KMS-11 (cell line): ENCODE measurements at regions not wholly inside any gene's neighbourhood (a gene's known extent, or its start where the extent isn't known, plus 50 kb on each side); places are given as distances from the start of the nearest gene placed in this dataset.

Experiments used
- H2AFZ ChIP-seq: fragments of 200-600 bp; sonication (generic); 2 replicates; pipeline ENCODE4 v1.6.1; 2016; ENCODE audit warnings: antibody characterized with exemption, mixed run types, low read depth
- H3K27ac ChIP-seq: fragments of 200-600 bp; sonication (generic); 2 replicates; pipeline ENCODE4 v1.6.1; 2016; ENCODE audit warnings: mild to moderate bottlenecking, mixed run types
- H3K27me3 ChIP-seq: fragments of 200-600 bp; sonication (generic); 2 replicates; pipeline ENCODE4 v1.6.1; 2017; ENCODE audit warnings: mild to moderate bottlenecking, low read depth, mixed run types, moderate library complexity; ENCODE audit not compliant: insufficient read depth
- H3K36me3 ChIP-seq: fragments of 200-600 bp; sonication (generic); 2 replicates; pipeline ENCODE4 v1.6.1; 2017; ENCODE audit warnings: mild to moderate bottlenecking, mixed run types; ENCODE audit not compliant: insufficient read depth
- H3K4me1 ChIP-seq: fragments of 200-600 bp; sonication (generic); 2 replicates; pipeline ENCODE4 v1.6.1; 2016; ENCODE audit warnings: mild to moderate bottlenecking, low read depth, mixed run types; ENCODE audit not compliant: poor library complexity, severe bottlenecking
- H3K4me2 ChIP-seq: fragments of 200-600 bp; sonication (generic); 2 replicates; pipeline ENCODE4 v1.7.0; 2016; ENCODE audit warnings: mild to moderate bottlenecking, mixed run types
- H3K4me3 ChIP-seq: fragments of 200-600 bp; sonication (generic); IDR thresholded peaks from 2 replicates; pipeline ENCODE4 v1.6.1; 2017; ENCODE audit warnings: low read depth, low read length, mixed read lengths; ENCODE audit not compliant: insufficient read depth
- H3K79me2 ChIP-seq: fragments of 200-600 bp; sonication (generic); 2 replicates; pipeline ENCODE4 v1.6.1; 2016; ENCODE audit warnings: low read depth, mixed run types; ENCODE audit not compliant: insufficient read depth
- H3K9ac ChIP-seq: fragments of 200-600 bp; sonication (generic); 2 replicates; pipeline ENCODE4 v1.6.1; 2016; ENCODE audit warnings: mild to moderate bottlenecking, mixed run types
- H4K20me1 ChIP-seq: fragments of 200-600 bp; sonication (generic); 2 replicates; pipeline ENCODE4 v1.6.1; 2016; ENCODE audit warnings: mild to moderate bottlenecking, mixed run types; ENCODE audit not compliant: insufficient read depth
- TF ChIP-seq, protein P1 (sequence below): fragments of 200-600 bp; sonication (generic); conservative IDR thresholded peaks from 2 replicates; pipeline ENCODE4 v1.6.1; 2017; ENCODE audit warnings: low read depth, mild to moderate bottlenecking, antibody characterized with exemption, low read length, moderate library complexity, mixed read lengths

DNA sequence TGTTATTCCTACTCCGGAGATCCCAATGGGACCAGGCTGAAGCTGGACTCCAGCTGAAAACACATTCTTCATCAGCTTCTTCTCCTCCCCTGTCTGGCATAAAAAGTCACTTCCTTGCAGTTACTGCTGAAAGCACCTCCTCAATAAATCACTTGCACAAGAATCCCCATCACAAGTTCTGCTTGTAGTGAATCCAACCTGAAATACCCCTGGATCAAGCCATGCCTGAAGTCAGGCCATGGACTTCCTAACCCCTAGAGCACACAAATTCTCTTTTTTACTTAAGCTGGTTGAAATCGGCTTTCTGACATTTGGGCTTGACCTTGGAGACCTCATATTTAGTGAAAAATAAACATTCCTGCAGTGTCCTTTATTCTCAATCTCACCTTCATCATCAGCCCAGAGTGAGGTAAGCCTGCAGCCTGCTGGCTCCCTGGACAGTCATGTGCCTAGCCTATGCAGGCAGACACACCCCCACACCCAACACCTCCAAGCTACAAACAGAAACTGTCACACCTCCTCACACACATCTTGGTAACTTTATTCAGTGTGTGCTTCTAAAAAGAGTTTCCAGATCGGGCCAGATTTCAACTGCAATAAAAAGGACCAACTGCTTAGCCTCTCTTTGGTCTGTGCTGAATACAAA is 51.5 kb upstream of the PTPRT start:
- Histone ChIP-seq H3K9ac (no peak overlapping the region), H4K20me1 (no peaks in the 10 kb centered on the region), H3K4me1 (no peaks in the 10 kb centered on the region), H2AFZ (no peak overlapping the region), H3K4me2 (no peak overlapping the region), H3K36me3 (no peaks in the 10 kb centered on the region), H3K27me3 (no peaks in the 10 kb centered on the region), H3K4me3 (no peak overlapping the region), H3K27ac (no peak overlapping the region), H3K79me2 (no peaks in the 10 kb centered on the region)
- TF ChIP-seq, protein P1, sequence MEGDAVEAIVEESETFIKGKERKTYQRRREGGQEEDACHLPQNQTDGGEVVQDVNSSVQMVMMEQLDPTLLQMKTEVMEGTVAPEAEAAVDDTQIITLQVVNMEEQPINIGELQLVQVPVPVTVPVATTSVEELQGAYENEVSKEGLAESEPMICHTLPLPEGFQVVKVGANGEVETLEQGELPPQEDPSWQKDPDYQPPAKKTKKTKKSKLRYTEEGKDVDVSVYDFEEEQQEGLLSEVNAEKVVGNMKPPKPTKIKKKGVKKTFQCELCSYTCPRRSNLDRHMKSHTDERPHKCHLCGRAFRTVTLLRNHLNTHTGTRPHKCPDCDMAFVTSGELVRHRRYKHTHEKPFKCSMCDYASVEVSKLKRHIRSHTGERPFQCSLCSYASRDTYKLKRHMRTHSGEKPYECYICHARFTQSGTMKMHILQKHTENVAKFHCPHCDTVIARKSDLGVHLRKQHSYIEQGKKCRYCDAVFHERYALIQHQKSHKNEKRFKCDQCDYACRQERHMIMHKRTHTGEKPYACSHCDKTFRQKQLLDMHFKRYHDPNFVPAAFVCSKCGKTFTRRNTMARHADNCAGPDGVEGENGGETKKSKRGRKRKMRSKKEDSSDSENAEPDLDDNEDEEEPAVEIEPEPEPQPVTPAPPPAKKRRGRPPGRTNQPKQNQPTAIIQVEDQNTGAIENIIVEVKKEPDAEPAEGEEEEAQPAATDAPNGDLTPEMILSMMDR, result no peak
